Trophoblast cell (in vitro differentiated cells and primary cell): ENCODE measurements at regions not wholly inside any gene's neighbourhood (a gene's known extent, or its start where the extent isn't known, plus 50 kb on each side); places are given as distances from the start of the nearest gene placed in this dataset.

Experiments
- DNase-seq, 2 donors: peaks; one replicate each; pipeline ENCODE4 v3.0.0-alpha.2; 2016
- H2AFZ ChIP-seq: 2 replicates; pipeline ENCODE4 v1.6.1; 2013; ENCODE audit warnings: low read length, moderate library complexity, mild to moderate bottlenecking; ENCODE audit not compliant: insufficient read depth, poor library complexity
- H2AK5ac ChIP-seq: 2 replicates; pipeline ENCODE4 v1.6.1; 2013; ENCODE audit warnings: mild to moderate bottlenecking, low read length
- H2BK120ac ChIP-seq: 2 replicates; pipeline ENCODE4 v1.6.1; 2013; ENCODE audit warnings: low read length, mild to moderate bottlenecking, moderate library complexity; ENCODE audit not compliant: insufficient read depth, poor library complexity
- H2BK12ac ChIP-seq: 2 replicates; pipeline ENCODE4 v1.6.1; 2013; ENCODE audit warnings: mild to moderate bottlenecking, low read length, moderate library complexity
- H2BK5ac ChIP-seq: 2 replicates; pipeline ENCODE4 v1.6.1; 2013; ENCODE audit warnings: low read length, low read depth, moderate library complexity, mild to moderate bottlenecking; ENCODE audit not compliant: poor library complexity
- H3K14ac ChIP-seq: 2 replicates; pipeline ENCODE4 v1.6.1; 2013; ENCODE audit warnings: mild to moderate bottlenecking, low read length
- H3K18ac ChIP-seq: 2 replicates; pipeline ENCODE4 v1.6.1; 2013; ENCODE audit warnings: mild to moderate bottlenecking, low read length
- H3K23ac ChIP-seq: 2 replicates; pipeline ENCODE4 v1.6.1; 2013; ENCODE audit warnings: low read length
- H3K27ac ChIP-seq: 2 replicates; pipeline ENCODE4 v1.5.1; 2013; ENCODE audit warnings: low read depth, mild to moderate bottlenecking, inconsistent platforms, low read length, moderate library complexity
- H3K27me3 ChIP-seq: 2 replicates; pipeline ENCODE4 v1.6.1; 2013; ENCODE audit warnings: inconsistent platforms, mild to moderate bottlenecking, low read length, moderate library complexity; ENCODE audit not compliant: insufficient read depth
- H3K36me3 ChIP-seq, 2 experiments: 1 replicate in 1 of 2; 2 replicates in 1 of 2; pipeline ENCODE4 v1.6.1; 2013; ENCODE audit warnings: low read length in 2 of 2, mild to moderate bottlenecking in 2 of 2, moderate library complexity in 1 of 2; ENCODE audit not compliant: insufficient read depth in 2 of 2, control insufficient read depth in 1 of 2
- H3K4ac ChIP-seq: 2 replicates; pipeline ENCODE4 v1.6.1; 2013; ENCODE audit warnings: low read depth, mild to moderate bottlenecking, low read length, moderate library complexity
- H3K4me1 ChIP-seq, 2 experiments: 1 replicate in 1 of 2; 2 replicates in 1 of 2; pipeline ENCODE4 v1.6.1; 2013; ENCODE audit warnings: low read length in 2 of 2, mild to moderate bottlenecking in 2 of 2, moderate library complexity in 1 of 2; ENCODE audit not compliant: insufficient read depth in 2 of 2, control insufficient read depth in 1 of 2
- H3K4me2 ChIP-seq: 2 replicates; pipeline ENCODE4 v1.6.1; 2013; ENCODE audit warnings: inconsistent platforms, mild to moderate bottlenecking, low read length, moderate library complexity
- H3K4me3 ChIP-seq: 2 replicates; pipeline ENCODE4 v1.5.1; 2013; ENCODE audit warnings: mild to moderate bottlenecking, low read depth, low read length, inconsistent platforms
- H3K79me1 ChIP-seq: one replicate; pipeline ENCODE4 v1.6.1; 2013; ENCODE audit warnings: low read length
- H3K79me2 ChIP-seq: 2 replicates; pipeline ENCODE4 v1.6.1; 2013; ENCODE audit warnings: low read length, mild to moderate bottlenecking; ENCODE audit not compliant: control insufficient read depth, insufficient read depth, poor library complexity
- H3K9ac ChIP-seq: 2 replicates; pipeline ENCODE4 v1.6.1; 2013; ENCODE audit warnings: mild to moderate bottlenecking, low read length
- H3K9me3 ChIP-seq: 2 replicates; pipeline ENCODE4 v1.6.1; 2013; ENCODE audit warnings: low read depth, mild to moderate bottlenecking, control low read depth, inconsistent platforms, low read length; ENCODE audit not compliant: insufficient read depth
- H4K12ac ChIP-seq: 2 replicates; pipeline ENCODE4 v1.6.1; 2013; ENCODE audit warnings: low read depth, mild to moderate bottlenecking, low read length, moderate library complexity
- H4K8ac ChIP-seq: 2 replicates; pipeline ENCODE4 v1.6.1; 2013; ENCODE audit warnings: low read depth, mild to moderate bottlenecking, low read length, moderate library complexity
- H4K91ac ChIP-seq: one replicate; pipeline ENCODE4 v1.6.1; 2013; ENCODE audit warnings: low read depth, mild to moderate bottlenecking, low read length, moderate library complexity
- whole genome bisulfite sequencing: extraction: QIAGEN DNeasy Blood & Tissue Kit; methylation state at CpG from one replicate; pipeline ENCODE4 v1.1.7; 2013; ENCODE audit warnings: missing lambda C conversion rate; ENCODE audit not compliant: insufficient read length, insufficient coverage; ENCODE audit errors: extremely low coverage; 5-methylcytosine and 5-hydroxymethylcytosine counted together

DNA sequence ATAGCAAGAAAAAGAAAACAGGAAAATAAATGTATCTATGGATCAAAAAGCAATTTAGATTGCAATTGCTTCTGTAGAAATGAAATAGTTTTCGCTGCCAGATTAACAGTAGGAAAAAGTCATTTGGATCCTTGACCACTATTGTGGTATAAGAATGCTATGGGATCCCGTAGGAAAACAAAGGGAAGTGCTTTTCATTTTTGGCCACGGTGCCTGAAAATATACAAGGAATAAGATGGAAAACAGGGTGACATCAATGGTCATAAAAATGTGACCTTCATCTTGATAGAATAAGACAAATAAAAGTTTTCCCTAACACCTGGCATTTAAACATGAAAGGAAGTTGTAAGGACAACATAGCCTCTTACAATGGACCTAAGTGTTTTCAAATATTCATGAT lies 622.8 kb downstream of the DACH1 start:
- Histone ChIP-seq H3K4me3 (no peak overlapping the region), H3K14ac (no peak overlapping the region), H3K79me1 (no peaks in the 10 kb centered on the region), H3K18ac (no peak overlapping the region), H3K4ac (no peak overlapping the region), H3K27ac (no peak overlapping the region), H3K9ac (no peak overlapping the region), H2BK12ac (no peak overlapping the region), H2AK5ac (no peak overlapping the region), H3K27me3 (no peaks in the 10 kb centered on the region), H2BK120ac (no peak overlapping the region), H3K36me3 (no peaks in the 10 kb centered on the region), H2AFZ (no peak overlapping the region), H3K4me1 (no peaks in the 10 kb centered on the region), H3K9me3 (no peaks in the 10 kb centered on the region), H3K4me2 (no peak overlapping the region), H3K23ac (no peak overlapping the region), H4K12ac (no peak overlapping the region), H4K8ac (no peak overlapping the region), H4K91ac (no peak overlapping the region), H2BK5ac (no peak overlapping the region), H3K79me2 (no peaks in the 10 kb centered on the region)
- no CpG with 5 or more reads among the region's 3 CpGs for WGBS
- DNase-seq, result no peak

DNA sequence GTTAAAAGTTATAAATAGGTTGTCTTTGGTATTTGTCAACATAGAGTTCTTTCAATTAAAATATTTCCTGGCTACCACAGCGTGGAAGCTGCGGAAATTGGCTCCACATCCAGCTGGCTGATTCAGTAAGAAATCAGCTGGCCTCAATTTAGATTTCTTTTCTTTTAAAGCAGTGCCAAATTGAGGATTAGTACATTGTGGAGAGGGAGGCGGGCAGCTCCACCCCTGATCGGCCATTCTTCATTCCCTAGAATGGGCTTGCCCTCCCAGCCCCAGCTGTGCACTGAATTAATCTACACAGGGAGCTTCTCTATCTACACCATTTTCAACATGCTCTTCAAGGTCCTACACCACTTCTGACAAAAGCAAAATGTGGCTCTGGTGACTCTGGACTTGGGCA lies 624.8 kb downstream of the DACH1 start:
- Histone ChIP-seq H3K79me2 (no peaks in the 10 kb centered on the region), H4K8ac (no peak overlapping the region), H3K4me3 (no peak overlapping the region), H3K27me3 (no peaks in the 10 kb centered on the region), H3K4ac (no peak overlapping the region), H3K18ac (no peak overlapping the region), H2AK5ac (no peak overlapping the region), H3K4me2 (no peak overlapping the region), H3K23ac (no peak overlapping the region), H3K79me1 (no peaks in the 10 kb centered on the region), H4K12ac (no peak overlapping the region), H3K4me1 (no peaks in the 10 kb centered on the region), H4K91ac (no peak overlapping the region), H2BK5ac (no peak overlapping the region), H2BK12ac (no peak overlapping the region), H3K9me3 (no peaks in the 10 kb centered on the region), H3K36me3 (no peaks in the 10 kb centered on the region), H3K9ac (no peak overlapping the region), H2AFZ (no peak overlapping the region), H3K27ac (no peak overlapping the region), H2BK120ac (no peak overlapping the region), H3K14ac (no peak overlapping the region)
- no peak for DNase-seq
- no CpG with 5 or more reads among the region's 4 CpGs for WGBS

DNA sequence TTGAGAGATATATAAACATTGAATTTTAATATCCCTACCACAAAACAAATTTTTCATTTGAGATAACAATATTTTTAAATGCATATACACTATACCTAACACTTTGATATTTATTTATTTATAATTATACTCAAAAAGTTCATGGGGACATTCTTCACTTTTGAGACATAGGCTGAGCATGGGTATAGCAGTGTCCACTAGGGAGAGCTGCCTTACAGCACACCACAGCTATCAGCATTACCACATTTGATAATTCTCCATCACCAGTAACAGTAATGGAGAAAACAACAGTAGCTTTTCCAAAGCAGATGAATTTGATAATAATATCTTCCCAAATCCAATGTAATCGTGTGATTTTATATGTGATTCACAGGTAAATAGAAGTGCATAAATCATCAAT lies 626.1 kb downstream of the DACH1 start:
- no peaks in the 10 kb centered on the region for H3K79me1 ChIP-seq
- no peak overlapping the region for H2BK120ac ChIP-seq
- no peak overlapping the region for H2BK5ac ChIP-seq
- H3K9me3 ChIP-seq, result no peaks in the 10 kb centered on the region
- no peak overlapping the region for H3K4ac ChIP-seq
- H3K4me3 ChIP-seq, result no peak overlapping the region
- no peak overlapping the region for H4K8ac ChIP-seq
- H3K4me1 ChIP-seq, result no peaks in the 10 kb centered on the region
- no peaks in the 10 kb centered on the region for H3K79me2 ChIP-seq
- H4K12ac ChIP-seq, result no peak overlapping the region
- H3K14ac ChIP-seq, result no peak overlapping the region
- no peak overlapping the region for H3K4me2 ChIP-seq
- H3K27ac ChIP-seq, result no peak overlapping the region
- H2AFZ ChIP-seq, result no peak overlapping the region
- no peak overlapping the region for H2AK5ac ChIP-seq
- no peak overlapping the region for H3K9ac ChIP-seq
- no peak for DNase-seq
- no peak overlapping the region for H2BK12ac ChIP-seq
- no peak overlapping the region for H4K91ac ChIP-seq
- no peaks in the 10 kb centered on the region for H3K36me3 ChIP-seq
- no peaks in the 10 kb centered on the region for H3K27me3 ChIP-seq
- WGBS, result no CpG with 5 or more reads among the region's 1 CpG
- no peak overlapping the region for H3K18ac ChIP-seq
- no peak overlapping the region for H3K23ac ChIP-seq

DNA sequence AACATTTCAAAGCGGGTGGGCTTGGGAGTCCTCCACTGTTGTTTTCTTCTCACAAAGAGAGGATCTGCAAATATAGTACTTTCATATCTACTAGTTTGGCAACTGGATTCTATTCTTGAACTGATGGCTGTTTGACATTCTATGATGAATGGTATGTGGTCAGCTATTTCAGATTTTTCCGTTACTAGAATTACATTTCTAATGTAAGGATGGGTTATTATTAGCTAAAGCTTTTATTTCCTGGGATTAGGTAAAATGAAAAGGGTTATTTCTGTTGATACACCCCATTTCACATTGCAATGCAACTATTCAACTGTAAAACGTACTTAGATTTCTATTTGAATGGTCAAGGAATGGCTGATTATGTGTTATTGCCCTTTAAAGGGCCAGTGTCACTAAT lies 629.7 kb downstream of the DACH1 start:
- no peaks in the 10 kb centered on the region for H3K79me2 ChIP-seq
- no peak overlapping the region for H4K91ac ChIP-seq
- no peak overlapping the region for H3K27ac ChIP-seq
- no peak overlapping the region for H3K4me3 ChIP-seq
- no peaks in the 10 kb centered on the region for H3K27me3 ChIP-seq
- no peak overlapping the region for H4K12ac ChIP-seq
- no peak overlapping the region for H2AFZ ChIP-seq
- no peak overlapping the region for H3K4ac ChIP-seq
- H3K18ac ChIP-seq, result no peak overlapping the region
- H2BK120ac ChIP-seq, result no peak overlapping the region
- H2BK12ac ChIP-seq, result no peak overlapping the region
- H3K9me3 ChIP-seq, result no peaks in the 10 kb centered on the region
- no peaks in the 10 kb centered on the region for H3K4me1 ChIP-seq
- H3K36me3 ChIP-seq, result no peaks in the 10 kb centered on the region
- H3K4me2 ChIP-seq, result no peak overlapping the region
- H4K8ac ChIP-seq, result no peak overlapping the region
- H2BK5ac ChIP-seq, result no peak overlapping the region
- no peak overlapping the region for H3K23ac ChIP-seq
- H2AK5ac ChIP-seq, result no peak overlapping the region
- no peak for DNase-seq
- no peaks in the 10 kb centered on the region for H3K79me1 ChIP-seq
- no CpG with 5 or more reads among the region's 3 CpGs for WGBS
- H3K9ac ChIP-seq, result no peak overlapping the region
- H3K14ac ChIP-seq, result no peak overlapping the region
